ENCODE measurements at regions not wholly inside any gene's neighbourhood (a gene's known extent, or its start where the extent isn't known, plus 50 kb on each side); places are given as distances from the start of the nearest gene placed in this dataset.

- Histone ChIP-seq H3K4me1 (ENCODE audit: control insufficient read depth, low read length) (no peaks in the 10 kb centered on the region), H3K4me2 (ENCODE audit: low read length) (no peak overlapping the region), H3K4me3 (ENCODE audit: low read length) (no peak overlapping the region), H3K27ac (ENCODE audit: low read depth, low read length) (no peak overlapping the region), H3K27me3 (ENCODE audit: control insufficient read depth, low read length) (no peaks in the 10 kb centered on the region), H4K20me1 (ENCODE audit: control insufficient read depth, insufficient read depth, low read depth, low read length) (no peaks in the 10 kb centered on the region), H3K9me2 (replicated peaks; ENCODE audit: control insufficient read depth, low read length) (no peaks in the 10 kb centered on the region), H3K79me2 (ENCODE audit: control insufficient read depth, low read length) (no peaks in the 10 kb centered on the region), H3K9me3 (ENCODE audit: control insufficient read depth, insufficient read depth, low read length) (no peaks in the 10 kb centered on the region; the same call in 1 of the 2 replicates), H3K36me3 (ENCODE audit: control insufficient read depth, low read length) (no peaks in the 10 kb centered on the region), H3F3A (ENCODE audit: control insufficient read depth, insufficient read depth) (no peaks in the 10 kb centered on the region)
- no peak for TF ChIP-seq EZH2phosphoT487 (IDR thresholded peaks at IDR 0.05; ENCODE audit: borderline replicate concordance, low read length)
- TF ChIP-seq CTCF (IDR thresholded peaks at IDR 0.05; ENCODE audit: low read depth, low read length, poor library complexity, severe bottlenecking), result no peak
These were observed 870.7 kb downstream of the TBC1D22A start for GRCh38 chr22:47633111-47633510.

- no peaks in the 10 kb centered on the region; the same call in 1 of the 2 replicates for H3K9me3 ChIP-seq (ENCODE audit: control insufficient read depth, insufficient read depth, low read length)
- no peak overlapping the region for H3K4me2 ChIP-seq (ENCODE audit: low read length)
- no peak overlapping the region for H3K4me3 ChIP-seq (ENCODE audit: low read length)
- no peak overlapping the region for H3K27ac ChIP-seq (ENCODE audit: low read depth, low read length)
- no peak for TF ChIP-seq CTCF (IDR thresholded peaks at IDR 0.05; ENCODE audit: low read depth, low read length, poor library complexity, severe bottlenecking)
- TF ChIP-seq EZH2phosphoT487 (IDR thresholded peaks at IDR 0.05; ENCODE audit: borderline replicate concordance, low read length), result no peak
- H3K9me2 ChIP-seq (replicated peaks; ENCODE audit: control insufficient read depth, low read length), result no peaks in the 10 kb centered on the region
- no peaks in the 10 kb centered on the region for H3K79me2 ChIP-seq (ENCODE audit: control insufficient read depth, low read length)
- H4K20me1 ChIP-seq (ENCODE audit: control insufficient read depth, insufficient read depth, low read depth, low read length), result no peaks in the 10 kb centered on the region
- no peaks in the 10 kb centered on the region for H3K4me1 ChIP-seq (ENCODE audit: control insufficient read depth, low read length)
- no peaks in the 10 kb centered on the region for H3F3A ChIP-seq (ENCODE audit: control insufficient read depth, insufficient read depth)
- H3K36me3 ChIP-seq (ENCODE audit: control insufficient read depth, low read length), result no peaks in the 10 kb centered on the region
- H3K27me3 ChIP-seq (ENCODE audit: control insufficient read depth, low read length), result no peaks in the 10 kb centered on the region
These were observed 870.3 kb downstream of the TBC1D22A start for GRCh38 chr22:47632701-47633100.

GRCh38 chr22:47631571-47632102 is 869.2 kb downstream of the TBC1D22A start:
- H4K20me1 ChIP-seq (ENCODE audit: control insufficient read depth, insufficient read depth, low read depth, low read length), result no peaks in the 10 kb centered on the region
- no peak for TF ChIP-seq CTCF (IDR thresholded peaks at IDR 0.05; ENCODE audit: low read depth, low read length, poor library complexity, severe bottlenecking)
- no peak for TF ChIP-seq EZH2phosphoT487 (IDR thresholded peaks at IDR 0.05; ENCODE audit: borderline replicate concordance, low read length)
- no peaks in the 10 kb centered on the region for H3K27me3 ChIP-seq (ENCODE audit: control insufficient read depth, low read length)
- H3K4me3 ChIP-seq (ENCODE audit: low read length), result no peak overlapping the region
- no peak overlapping the region for H3K4me2 ChIP-seq (ENCODE audit: low read length)
- no peaks in the 10 kb centered on the region; the same call in 1 of the 2 replicates for H3K9me3 ChIP-seq (ENCODE audit: control insufficient read depth, insufficient read depth, low read length)
- H3K79me2 ChIP-seq (ENCODE audit: control insufficient read depth, low read length), result no peaks in the 10 kb centered on the region
- H3K27ac ChIP-seq (ENCODE audit: low read depth, low read length), result no peak overlapping the region
- no peaks in the 10 kb centered on the region for H3K36me3 ChIP-seq (ENCODE audit: control insufficient read depth, low read length)
- no peaks in the 10 kb centered on the region for H3K9me2 ChIP-seq (replicated peaks; ENCODE audit: control insufficient read depth, low read length)
- H3K4me1 ChIP-seq (ENCODE audit: control insufficient read depth, low read length), result no peaks in the 10 kb centered on the region
- no peaks in the 10 kb centered on the region for H3F3A ChIP-seq (ENCODE audit: control insufficient read depth, insufficient read depth)
